GM21447 (cell line): ENCODE measurements at regions not wholly inside any gene's neighbourhood (a gene's known extent, or its start where the extent isn't known, plus 50 kb on each side); places are given as distances from the start of the nearest gene placed in this dataset.
"Not testable (repeated sequence)": the region's sequence is repeated elsewhere in the genome, so short reads cannot be mapped to it uniquely, and the experiment has no call there.

Experiments used
- ATAC-seq: cut with Tn5 transposase; IDR thresholded peaks from one replicate; pipeline ENCODE4 v1.9.1; 2021; ENCODE audit not compliant: unreplicated experiment

- no peak for ATAC-seq
Observed at GRCh38 chr1:19024532-19024931, 68.1 kb upstream of the IFFO2 start.

DNA sequence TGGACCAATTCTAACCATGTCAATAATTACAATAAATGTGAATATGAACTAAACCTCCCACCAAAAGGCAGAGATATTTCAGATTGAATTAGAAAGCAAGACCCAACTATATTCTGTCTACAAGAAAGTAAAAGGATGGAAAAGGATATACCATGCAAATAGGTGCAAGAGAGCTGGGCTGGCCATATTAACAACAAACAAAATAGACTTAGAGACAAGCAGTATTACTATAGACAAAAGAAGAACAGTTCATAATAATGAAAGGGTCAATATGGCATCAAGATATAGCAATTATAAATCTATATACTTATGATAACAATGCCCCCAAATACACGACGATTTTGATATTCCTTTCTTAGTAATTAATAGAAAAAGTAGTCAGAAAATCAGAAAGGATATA lies 67.3 kb upstream of the IFFO2 start:
- no peak for ATAC-seq

DNA sequence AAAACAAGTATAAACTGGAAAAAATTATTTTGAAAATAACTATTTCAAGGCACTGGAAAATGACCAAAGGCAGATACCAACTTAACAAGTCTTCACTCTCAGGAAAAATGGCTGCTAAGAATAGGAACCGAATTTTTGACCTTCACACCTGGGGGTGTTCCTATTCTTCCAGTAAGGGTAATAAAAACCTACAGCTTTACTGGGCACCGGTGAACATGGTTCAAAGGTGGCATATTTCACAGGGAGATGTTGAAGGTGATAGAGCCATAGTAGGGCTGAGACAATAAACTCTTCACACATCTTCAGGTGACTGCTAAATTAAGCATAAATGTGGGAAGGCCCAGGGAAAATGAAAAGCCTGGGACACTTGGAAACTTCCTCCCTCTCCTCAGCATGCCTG lies 65.4 kb upstream of the IFFO2 start:
- no peak for ATAC-seq

DNA sequence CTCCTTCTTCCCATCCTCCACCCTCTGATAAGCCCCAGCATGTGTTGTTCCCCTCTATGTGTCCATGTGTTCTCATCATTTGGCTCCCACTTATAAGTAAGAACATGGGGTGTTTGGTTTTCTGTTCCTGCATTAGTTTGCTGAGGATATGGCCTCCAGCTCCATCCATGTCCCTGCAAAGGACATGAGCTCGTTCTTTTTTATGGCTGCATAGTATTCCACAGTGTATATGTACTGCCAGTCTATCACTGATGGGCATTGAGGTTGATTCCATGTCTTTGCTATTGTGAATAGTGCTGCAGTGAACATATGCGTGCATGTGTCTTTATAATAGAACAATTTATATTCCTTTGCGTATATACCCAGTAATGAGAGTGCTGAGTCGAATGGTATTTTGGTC lies 62.8 kb upstream of the IFFO2 start:
- ATAC-seq: not testable (repeated sequence)

- ATAC-seq: no peak
Observed at GRCh38 chr1:19015476-19015875, 59.0 kb upstream of the IFFO2 start.

GRCh38 chr1:19014765-19015164 lies 58.3 kb upstream of the IFFO2 start:
- no peak for ATAC-seq

- ATAC-seq: no peak
Observed at GRCh38 chr1:19013826-19014548, 57.5 kb upstream of the IFFO2 start.

DNA sequence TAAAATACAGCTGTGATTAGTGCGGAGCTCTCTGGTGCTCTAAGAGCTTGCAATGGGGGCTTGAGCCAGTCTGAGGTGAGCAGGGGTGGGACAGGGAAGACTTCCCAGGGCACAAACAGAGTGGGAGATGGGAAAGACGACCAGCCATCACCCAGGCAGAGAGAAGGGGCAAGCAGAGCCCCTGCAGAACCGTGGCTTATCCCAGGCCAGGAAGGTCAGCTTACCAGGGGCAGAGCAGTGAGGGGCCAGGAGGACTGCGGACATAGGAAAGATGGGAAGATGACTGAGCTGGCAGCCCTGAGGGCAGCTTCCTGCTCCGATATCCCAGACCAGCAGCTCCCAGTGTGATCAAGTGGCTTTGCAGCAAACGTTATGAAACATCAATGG lies 55.4 kb upstream of the IFFO2 start:
- no peak for ATAC-seq

GRCh38 chr1:19010995-19011844 lies 54.7 kb upstream of the IFFO2 start:
- peak; percentile 73 for ATAC-seq

- ATAC-seq: no peak
Observed at GRCh38 chr1:19010503-19010902, 54.0 kb upstream of the IFFO2 start.

DNA sequence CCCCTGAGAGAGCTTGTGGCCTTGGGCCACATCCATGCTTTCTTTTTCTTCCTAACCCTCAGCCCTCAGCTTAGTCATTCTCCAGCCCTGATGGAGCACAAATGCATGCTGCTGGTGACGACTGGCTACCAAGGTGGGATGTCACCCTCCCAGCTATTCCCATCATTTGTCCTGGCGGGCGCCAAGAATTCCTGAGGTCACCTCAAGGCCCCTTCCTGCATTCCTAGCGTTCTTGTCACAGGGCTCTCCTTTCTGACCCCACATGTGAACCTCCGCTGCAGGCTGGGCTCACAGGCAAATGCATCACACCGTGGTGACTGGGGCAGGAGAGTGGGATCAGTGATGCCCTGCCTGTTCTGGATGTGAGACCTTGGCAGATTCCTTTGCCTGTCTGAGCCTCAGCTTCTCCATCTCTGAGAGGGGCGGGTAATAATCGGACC lies 53.4 kb upstream of the IFFO2 start:
- ATAC-seq: no peak

GRCh38 chr1:19009126-19009881 lies 52.8 kb upstream of the IFFO2 start:
- no peak for ATAC-seq

GRCh38 chr1:19007491-19008441 lies 51.3 kb upstream of the IFFO2 start:
- no peak for ATAC-seq

- ATAC-seq: no peak
Observed at GRCh38 chr1:19006837-19007271, 50.4 kb upstream of the IFFO2 start.
